HG02610 (cell line): ENCODE measurements at regions not wholly inside any gene's neighbourhood (a gene's known extent, or its start where the extent isn't known, plus 50 kb on each side); places are given as distances from the start of the nearest gene placed in this dataset.

Experiments
- ATAC-seq: cut with Tn5 transposase; IDR thresholded peaks from one replicate; pipeline ENCODE4 v1.9.1; 2021; ENCODE audit warnings: mild to moderate bottlenecking, moderate library complexity; ENCODE audit not compliant: unreplicated experiment

DNA sequence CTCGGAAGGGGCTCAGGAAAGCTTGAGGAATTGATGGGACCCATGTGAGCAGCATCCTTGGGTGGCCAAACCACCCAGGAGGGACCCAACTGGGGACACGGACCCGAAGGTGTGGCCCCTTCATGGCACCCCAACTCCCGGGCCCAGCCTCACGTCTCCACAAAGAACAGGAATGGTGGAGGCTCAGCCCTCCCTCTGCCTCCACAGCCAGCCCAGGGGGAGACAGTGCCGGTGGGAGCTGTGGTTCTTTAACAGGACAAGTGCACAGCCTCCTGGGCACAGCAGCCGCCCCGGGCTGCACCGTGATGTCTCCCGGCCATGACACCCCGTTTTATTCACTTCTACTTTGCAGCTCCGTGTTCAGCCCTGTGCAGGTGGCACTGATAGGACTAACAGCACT, 587.2 kb downstream of the BRD1 start:
- ATAC-seq, result no peak

- ATAC-seq, result no peak
Observed at GRCh38 chr22:49240016-49240380, 587.7 kb downstream of the BRD1 start.

- ATAC-seq, result no peak
Observed at GRCh38 chr22:49239264-49240015, 588.2 kb downstream of the BRD1 start.

DNA sequence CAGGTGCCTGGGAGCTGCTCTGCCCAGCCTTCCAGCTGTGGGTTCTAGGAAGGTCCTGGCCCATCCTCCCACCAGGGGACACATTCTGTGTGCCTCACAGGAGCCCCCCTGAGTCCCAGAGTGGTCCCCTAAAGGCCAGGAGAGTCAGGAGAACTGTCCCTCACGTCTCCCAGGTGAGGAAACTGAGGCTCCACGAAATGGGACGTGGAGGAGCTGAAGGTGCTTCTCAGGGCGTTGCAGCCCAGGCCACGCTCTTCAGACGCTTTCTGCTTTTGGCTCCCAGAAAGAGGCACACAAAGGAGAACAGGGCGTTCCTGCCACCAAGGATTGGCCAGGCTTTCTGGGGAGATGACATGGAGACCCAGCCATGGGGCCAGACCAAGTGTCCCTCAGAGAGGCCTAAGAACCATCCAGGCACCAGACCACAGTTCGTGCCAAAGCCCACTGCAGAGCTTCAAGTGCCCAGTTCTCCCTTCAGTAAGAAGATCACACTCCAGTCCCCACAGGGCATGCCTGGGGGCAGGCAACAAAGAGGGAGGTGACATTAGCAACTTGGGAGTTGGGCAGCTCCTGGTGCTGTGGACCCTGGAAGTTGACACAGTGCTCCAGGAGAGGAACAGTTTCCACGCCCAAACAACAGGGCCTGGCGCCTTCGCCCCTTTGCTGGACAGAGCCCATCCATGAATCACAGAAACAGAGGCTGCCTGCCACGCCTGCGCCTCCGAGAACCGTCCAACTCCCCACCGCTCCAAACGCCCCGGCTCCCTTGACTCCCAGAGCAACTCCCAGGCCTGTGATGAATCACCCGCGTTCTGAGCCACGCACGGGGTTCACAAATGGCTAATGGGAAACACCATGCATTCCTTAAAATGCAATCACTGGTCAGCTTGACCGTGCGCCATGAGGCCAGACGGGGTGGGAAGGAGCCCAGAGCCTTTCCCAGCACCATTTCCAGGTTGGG, 589.2 kb downstream of the BRD1 start:
- no peak for ATAC-seq

- no peak for ATAC-seq
Observed at GRCh38 chr22:49237703-49238102, 590.0 kb downstream of the BRD1 start.

- no peak for ATAC-seq
Observed at GRCh38 chr22:49237279-49237678, 590.4 kb downstream of the BRD1 start.

DNA sequence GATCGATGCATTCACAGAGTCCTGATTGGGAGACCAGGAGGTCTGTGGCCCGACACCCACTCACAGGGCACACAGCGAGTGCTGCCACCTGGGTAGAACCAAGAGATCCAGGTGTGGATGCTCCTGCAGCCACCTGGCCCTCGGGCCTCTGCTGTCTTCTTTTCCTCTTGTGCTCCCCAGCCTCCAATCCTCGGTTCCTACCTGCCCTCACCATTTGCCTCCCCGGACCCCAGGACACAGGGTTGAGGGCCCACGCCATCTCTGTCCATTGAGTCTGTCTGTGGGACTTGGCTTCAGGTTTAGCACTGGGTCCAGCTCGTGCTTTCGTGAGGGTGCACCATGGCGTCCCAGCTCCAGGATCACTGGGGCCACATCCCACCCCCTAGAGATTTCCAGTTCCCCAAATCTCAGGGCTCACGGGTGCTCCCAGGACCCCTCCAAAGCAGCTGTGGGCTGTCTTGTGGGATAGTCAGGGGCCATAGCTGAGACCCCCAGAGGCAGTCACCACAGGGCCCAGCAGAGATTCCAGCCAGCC, 591.1 kb downstream of the BRD1 start:
- ATAC-seq, result no peak

GRCh38 chr22:49235463-49236300, 592.0 kb downstream of the BRD1 start:
- ATAC-seq, result no peak

DNA sequence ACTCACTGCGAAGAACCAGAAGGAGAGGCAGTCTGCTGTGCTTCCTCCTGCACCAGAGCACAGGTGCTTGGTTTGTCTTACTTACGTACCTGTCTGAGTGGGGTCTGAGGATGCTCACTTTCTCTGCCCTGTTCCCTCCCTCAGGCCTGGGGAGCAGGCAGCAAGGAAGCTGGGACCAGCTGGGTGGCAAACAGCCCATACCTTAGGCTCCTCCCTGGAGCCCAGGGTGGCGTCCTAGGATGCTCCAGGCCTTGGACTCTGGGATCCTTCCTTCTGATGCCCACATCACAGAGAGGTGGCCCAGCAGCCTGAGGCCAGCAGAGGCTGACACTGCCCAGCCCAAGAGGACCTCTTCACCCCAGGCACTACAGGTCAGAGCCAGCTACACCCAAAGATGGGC, 593.2 kb downstream of the BRD1 start:
- no peak for ATAC-seq

DNA sequence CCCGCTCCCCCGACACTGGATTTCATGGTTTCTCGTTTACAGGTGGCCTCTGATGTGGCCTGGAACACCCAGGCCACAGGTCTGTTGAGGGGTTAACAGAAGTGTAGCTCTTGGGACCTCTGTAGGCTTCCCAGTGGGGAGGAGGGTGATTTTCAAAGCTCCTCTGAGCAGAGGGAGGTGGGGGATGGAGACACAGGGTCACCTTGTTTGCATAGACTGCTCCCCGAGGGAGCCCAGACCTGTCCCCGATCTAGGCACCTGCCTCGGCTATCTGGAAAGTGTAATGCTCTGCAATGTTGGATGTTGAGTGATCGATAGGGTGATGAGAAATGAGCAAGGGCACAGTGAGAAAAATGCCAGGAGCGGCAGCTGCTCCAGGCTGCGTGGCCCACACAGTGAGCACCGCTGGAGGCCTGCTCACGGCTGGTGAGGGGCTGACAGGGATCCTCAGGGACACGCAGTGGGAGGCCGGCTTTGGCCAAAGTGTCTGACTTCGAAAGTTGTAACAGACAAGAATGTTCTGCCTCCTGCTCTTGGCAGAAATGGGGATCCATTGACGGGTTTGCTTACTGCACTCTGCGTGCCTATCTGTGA, 594.1 kb downstream of the BRD1 start:
- ATAC-seq, result no peak

GRCh38 chr22:49232319-49233067, 595.2 kb downstream of the BRD1 start:
- no peak for ATAC-seq

DNA sequence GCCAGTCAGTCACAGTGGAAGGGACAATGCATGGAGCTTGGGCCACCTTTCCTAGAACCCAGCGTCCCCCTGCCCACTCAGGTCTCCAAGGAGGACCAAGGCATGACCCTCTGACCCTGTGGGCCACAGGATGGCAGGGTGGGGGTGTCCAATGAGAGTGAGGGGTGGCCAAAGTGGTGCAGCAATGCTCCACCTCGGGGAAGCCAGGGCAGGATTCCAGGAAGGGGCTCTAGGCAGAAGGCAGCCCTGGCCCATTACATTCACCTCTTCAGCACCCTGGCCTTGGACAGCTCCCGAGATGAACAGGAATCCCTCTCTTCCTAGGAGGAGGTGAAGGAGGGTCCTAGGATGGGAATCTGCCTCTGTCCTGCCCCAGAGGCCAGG, 597.5 kb downstream of the BRD1 start:
- ATAC-seq, result no peak

DNA sequence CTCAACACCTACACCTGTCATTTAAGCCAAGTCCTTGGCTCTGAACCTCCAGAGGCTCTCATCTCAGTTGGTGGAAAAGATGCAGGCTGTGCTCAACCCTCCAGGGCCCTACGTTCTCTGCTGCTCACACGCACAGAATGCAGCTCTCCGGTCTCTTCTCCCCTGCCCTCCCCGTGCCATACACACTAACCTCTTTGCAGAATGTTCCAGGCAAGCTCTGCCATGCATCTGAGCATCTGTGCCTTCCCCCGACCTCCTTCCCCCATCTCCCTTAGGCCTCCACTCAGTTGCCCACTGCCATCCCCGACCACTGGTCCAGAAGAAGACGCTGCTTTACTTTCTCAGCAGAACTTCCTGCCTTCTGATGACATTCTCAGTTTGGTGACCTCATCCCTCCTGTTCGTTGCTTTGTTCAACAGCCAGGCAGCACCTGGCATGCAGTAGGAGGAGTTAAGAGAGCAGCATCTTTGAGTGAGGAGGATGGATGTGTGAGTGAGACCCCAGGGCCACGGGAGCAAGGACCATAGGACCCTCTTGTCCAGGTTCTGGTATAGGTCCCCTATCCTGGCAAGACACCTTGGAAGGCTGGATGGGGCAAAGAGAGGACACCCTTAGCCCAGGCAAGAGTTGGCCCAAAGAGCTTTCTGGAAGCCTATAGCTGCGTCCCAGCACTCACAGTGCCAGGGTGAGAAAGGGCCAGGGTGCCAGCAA, 598.0 kb downstream of the BRD1 start:
- ATAC-seq, result no peak

DNA sequence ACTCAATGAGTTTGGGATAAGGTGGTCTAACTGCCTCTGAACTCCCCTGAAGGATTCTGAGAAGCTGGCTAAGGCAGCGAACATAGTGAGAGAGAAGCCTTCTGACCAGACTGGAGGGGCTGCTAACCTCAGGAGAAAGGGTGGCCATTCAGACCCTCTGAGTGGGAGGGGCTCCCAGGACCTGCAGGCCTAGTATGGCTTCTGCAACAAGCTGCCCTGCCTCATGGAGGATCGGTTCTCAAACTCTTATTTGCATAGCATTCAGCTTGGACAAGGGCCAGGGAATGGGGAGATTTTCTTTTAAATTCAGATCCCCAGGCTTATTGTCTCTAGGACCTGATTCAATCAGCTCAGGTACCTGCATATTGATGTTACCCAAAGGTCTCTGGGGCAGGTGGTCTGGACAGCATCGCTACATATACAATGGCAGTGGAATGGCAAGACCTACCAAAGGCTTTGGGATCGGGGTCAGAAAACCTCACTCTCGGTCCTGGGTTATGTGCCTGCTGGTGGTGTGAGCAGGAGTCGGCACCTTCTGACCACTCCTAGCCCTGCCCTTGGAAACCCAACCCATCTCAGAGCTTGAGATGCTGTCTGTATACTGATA, 599.1 kb downstream of the BRD1 start:
- no peak for ATAC-seq

DNA sequence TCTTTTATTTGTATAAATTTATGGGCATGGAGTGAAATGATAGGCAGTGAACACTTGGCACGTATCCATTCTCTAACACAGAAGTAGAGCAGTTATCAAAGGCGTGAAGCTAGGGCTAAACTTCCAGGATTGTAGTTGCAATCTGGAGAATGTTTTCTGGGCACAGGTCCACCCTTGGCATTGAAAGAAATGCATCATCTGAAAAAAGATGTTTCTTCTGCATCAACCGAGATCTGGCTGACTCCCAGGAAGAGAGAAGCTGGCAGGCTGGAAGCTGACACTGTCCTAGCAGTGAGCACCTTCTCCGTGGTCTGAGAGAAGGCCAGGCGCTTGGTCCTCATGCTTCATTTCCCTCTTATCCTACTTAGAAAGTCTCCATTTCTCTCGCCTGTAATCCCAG, 600.0 kb downstream of the BRD1 start:
- ATAC-seq, result no peak

- ATAC-seq, result no peak
Observed at GRCh38 chr22:49226096-49226495, 601.6 kb downstream of the BRD1 start.

DNA sequence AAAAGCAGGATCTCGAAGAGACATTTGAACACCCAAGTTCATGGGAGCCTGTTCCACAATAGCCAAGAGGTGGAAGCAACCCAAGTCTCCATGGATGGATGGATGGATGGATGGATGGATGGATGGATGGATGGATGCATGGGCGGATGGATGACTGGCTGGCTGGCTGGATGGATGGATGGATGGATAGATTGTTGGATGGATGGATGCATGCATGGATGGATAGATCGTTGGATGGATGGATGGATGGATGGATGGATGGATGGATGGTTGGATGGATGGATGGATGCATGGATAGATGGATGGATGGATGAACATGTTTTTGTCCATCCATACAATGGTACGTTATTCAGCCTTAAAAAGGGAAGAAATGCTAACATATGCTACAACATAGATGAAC, 603.4 kb downstream of the BRD1 start:
- no peak for ATAC-seq

DNA sequence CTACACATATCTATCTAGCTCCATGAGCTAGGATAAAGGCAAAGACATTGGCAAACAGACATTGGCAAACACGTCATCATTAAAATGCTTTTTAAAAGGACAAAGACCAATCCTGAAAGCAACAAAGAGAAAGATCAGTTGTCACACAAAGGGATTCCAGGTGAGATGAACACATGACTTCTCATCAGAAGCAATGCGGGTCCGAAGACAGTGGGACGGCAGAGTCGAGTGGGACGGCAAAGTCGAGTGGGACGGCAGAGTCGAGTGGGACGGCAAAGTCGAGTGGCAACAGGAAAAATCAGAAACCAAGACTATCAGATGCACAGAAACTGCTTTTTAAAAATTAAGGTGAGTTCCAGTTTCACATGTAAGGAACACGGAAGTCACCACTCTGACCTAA, 609.5 kb downstream of the BRD1 start:
- ATAC-seq, result no peak

DNA sequence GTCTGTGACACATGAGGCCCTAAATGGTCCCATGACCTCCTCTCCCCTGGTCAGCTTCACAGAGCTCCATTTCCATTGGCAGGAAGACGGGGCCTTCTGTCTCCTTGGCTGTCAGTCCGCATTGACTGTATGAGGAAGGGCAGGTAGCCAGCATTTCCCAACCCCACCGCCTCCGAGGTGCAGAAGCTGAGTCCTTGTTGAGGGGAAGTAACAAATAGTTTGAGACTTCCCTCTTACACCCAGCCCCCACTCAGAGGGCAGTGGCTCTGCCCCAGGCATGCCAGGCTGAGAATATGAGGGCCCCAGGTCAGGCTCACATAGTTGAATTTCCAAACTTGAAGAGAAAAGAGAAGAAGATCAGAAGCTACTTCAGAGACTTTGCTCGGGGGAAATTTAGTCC, 611.1 kb downstream of the BRD1 start:
- ATAC-seq, result no peak
